Smooth muscle cell (in vitro differentiated cells): ENCODE measurements at regions not wholly inside any gene's neighbourhood (a gene's known extent, or its start where the extent isn't known, plus 50 kb on each side); places are given as distances from the start of the nearest gene placed in this dataset.

Source experiments
- DNase-seq: peaks from one replicate; lab custom pipeline; 2025; ENCODE audit not compliant: unreplicated experiment; lab: John Stamatoyannopoulos, UW
- H2AFZ ChIP-seq: fragments of 200-600 bp; sonication (generic); 2 replicates; pipeline ENCODE4 v1.6.0; 2016; ENCODE audit warnings: antibody characterized with exemption, low read depth, mild to moderate bottlenecking
- H3F3A ChIP-seq: fragments of 200-600 bp; sonication (generic); 2 replicates; pipeline ENCODE4 v1.6.0; 2017; ENCODE audit warnings: antibody characterized with exemption, low read depth
- H3K27ac ChIP-seq: fragments of 200-600 bp; sonication (generic); 2 replicates; pipeline ENCODE4 v1.5.1; 2016; ENCODE audit warnings: low read depth, mild to moderate bottlenecking
- H3K27me3 ChIP-seq: fragments of 200-600 bp; sonication (generic); 2 replicates; pipeline ENCODE4 v1.6.1; 2016; ENCODE audit warnings: low read depth, mild to moderate bottlenecking
- H3K36me3 ChIP-seq: fragments of 200-600 bp; sonication (generic); 2 replicates; pipeline ENCODE4 v1.5.1; 2016; ENCODE audit warnings: low read depth
- H3K4me1 ChIP-seq: fragments of 200-600 bp; sonication (generic); 2 replicates; pipeline ENCODE4 v1.5.1; 2016; ENCODE audit warnings: low read depth
- H3K4me2 ChIP-seq: fragments of 200-600 bp; sonication (generic); 2 replicates; pipeline ENCODE4 v1.6.0; 2016; ENCODE audit warnings: mild to moderate bottlenecking
- H3K4me3 ChIP-seq: fragments of 200-600 bp; sonication (generic); 2 replicates; pipeline ENCODE4 v1.5.1; 2016; ENCODE audit warnings: mild to moderate bottlenecking
- H3K79me2 ChIP-seq: fragments of 200-600 bp; sonication (generic); 2 replicates; pipeline ENCODE4 v1.6.0; 2016; ENCODE audit warnings: low read depth, mild to moderate bottlenecking
- H3K9ac ChIP-seq: fragments of 200-600 bp; sonication (generic); 2 replicates; pipeline ENCODE4 v1.6.0; 2016; ENCODE audit warnings: low read depth
- H3K9me3 ChIP-seq: fragments of 200-600 bp; sonication (generic); replicated peaks from 2 replicates; pipeline ENCODE4 v1.5.1; 2016; ENCODE audit warnings: low read depth
- H4K20me1 ChIP-seq: fragments of 200-600 bp; sonication (generic); 2 replicates; pipeline ENCODE4 v1.6.0; 2016; ENCODE audit warnings: low read depth
- CTCF ChIP-seq: fragments of 200-600 bp; sonication (generic); IDR thresholded peaks from 2 replicates; pipeline ENCODE4 v1.5.1; 2017; ENCODE audit warnings: borderline replicate concordance, mild to moderate bottlenecking, antibody characterized with exemption; ENCODE audit not compliant: insufficient read depth, poor library complexity, severe bottlenecking
- WGBS: methylation state at CpG from one replicate; pipeline ENCODE4 v1.1.7; 2016; ENCODE audit warnings: low lambda C conversion rate; 5-methylcytosine and 5-hydroxymethylcytosine counted together

DNA sequence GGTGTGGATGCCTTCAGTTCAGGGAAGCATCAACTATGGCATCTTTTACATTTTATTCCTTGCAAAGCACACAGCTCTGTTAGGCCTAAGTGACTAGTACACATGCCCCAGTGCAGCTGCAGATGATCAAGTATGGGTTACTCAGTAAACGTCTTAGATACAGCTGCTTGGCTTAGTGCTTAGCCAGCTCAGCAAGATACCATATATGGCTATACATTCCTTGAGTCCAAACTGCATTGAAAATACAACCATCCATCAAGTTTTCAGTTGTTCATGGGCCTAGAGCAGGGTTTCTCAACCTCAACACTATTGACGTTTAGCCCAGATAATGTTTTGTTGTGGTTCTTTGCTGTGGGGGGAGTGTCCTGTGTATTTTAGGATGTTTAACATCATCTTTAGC is 769.9 kb downstream of the TSN start:
- Histone ChIP-seq H2AFZ (no peak overlapping the region), H3K27ac (no peak overlapping the region), H4K20me1 (no peaks in the 10 kb centered on the region), H3K27me3 (no peaks in the 10 kb centered on the region), H3K79me2 (no peaks in the 10 kb centered on the region), H3K36me3 (no peaks in the 10 kb centered on the region), H3K9ac (no peak overlapping the region), H3K4me2 (no peak overlapping the region), H3K9me3 (no peaks in the 10 kb centered on the region), H3K4me1 (peaks cover 4% of the 10 kb centered on the region), H3F3A (no peaks in the 10 kb centered on the region), H3K4me3 (no peak overlapping the region)
- WGBS = 5% methylated on average over 2 of the region's 2 CpGs
- no peak for DNase-seq
- no peak for TF ChIP-seq CTCF

DNA sequence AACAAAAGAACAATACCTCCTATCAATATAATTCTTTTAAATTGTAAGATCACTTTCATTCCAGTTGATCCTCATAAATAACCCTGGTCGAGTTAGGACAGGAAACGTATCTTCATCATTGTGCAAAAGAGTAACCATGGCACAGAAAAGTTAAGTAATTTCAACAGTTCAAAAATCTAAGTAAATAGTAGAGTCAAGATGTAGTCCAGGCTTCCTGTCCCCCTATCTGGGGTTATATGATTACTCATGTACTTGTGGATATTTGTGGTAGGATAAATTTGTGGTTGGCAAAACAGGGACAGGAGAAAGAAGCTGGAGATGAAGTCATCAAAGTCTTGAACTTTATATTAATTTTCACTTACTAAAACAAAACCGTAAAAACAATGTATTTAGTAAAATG is 772.6 kb downstream of the TSN start:
- Histone ChIP-seq H4K20me1 (no peaks in the 10 kb centered on the region), H3K27ac (peak overlapping the region; percentile 89), H3K9me3 (no peaks in the 10 kb centered on the region), H3K4me3 (no peak overlapping the region), H3K4me1 (peaks cover 16% of the 10 kb centered on the region), H3K79me2 (no peaks in the 10 kb centered on the region), H3K36me3 (no peaks in the 10 kb centered on the region), H3K27me3 (no peaks in the 10 kb centered on the region), H2AFZ (no peak overlapping the region), H3K9ac (peak overlapping the region; percentile 50), H3F3A (no peaks in the 10 kb centered on the region), H3K4me2 (peak overlapping the region; percentile 70)
- 26% methylated on average over 3 of the region's 3 CpGs for whole genome bisulfite sequencing
- TF ChIP-seq CTCF = no peak
- no peak for DNase-seq

- Histone ChIP-seq H3K4me1 (peaks cover 16% of the 10 kb centered on the region), H3K9me3 (no peaks in the 10 kb centered on the region), H2AFZ (peak overlapping the region; percentile 68), H3K27me3 (no peaks in the 10 kb centered on the region), H3K36me3 (no peaks in the 10 kb centered on the region), H4K20me1 (no peaks in the 10 kb centered on the region), H3K79me2 (no peaks in the 10 kb centered on the region), H3K4me3 (no peak overlapping the region), H3K9ac (peak overlapping the region; percentile 50), H3K27ac (peak overlapping the region; percentile 89), H3F3A (no peaks in the 10 kb centered on the region), H3K4me2 (peak overlapping the region; percentile 70)
- no peak for DNase-seq
- 77% methylated on average over 11 of the region's 11 CpGs for WGBS
- TF ChIP-seq CTCF = no peak
These were observed 773.7 kb downstream of the TSN start for GRCh38 chr2:122528958-122529705.

GRCh38 chr2:122530814-122531213 is 775.4 kb downstream of the TSN start:
- H3F3A ChIP-seq = no peaks in the 10 kb centered on the region
- no peak overlapping the region for H3K27ac ChIP-seq
- TF ChIP-seq CTCF = no peak
- no peaks in the 10 kb centered on the region for H3K36me3 ChIP-seq
- no peak overlapping the region for H3K4me3 ChIP-seq
- DNase-seq = no peak
- H4K20me1 ChIP-seq = no peaks in the 10 kb centered on the region
- peaks cover 16% of the 10 kb centered on the region for H3K4me1 ChIP-seq
- peak overlapping the region; percentile 27 for H3K4me2 ChIP-seq
- H3K79me2 ChIP-seq = no peaks in the 10 kb centered on the region
- no peaks in the 10 kb centered on the region for H3K27me3 ChIP-seq
- H3K9me3 ChIP-seq = no peaks in the 10 kb centered on the region
- no peak overlapping the region for H2AFZ ChIP-seq
- WGBS = 45% methylated on average over 2 of the region's 2 CpGs
- no peak overlapping the region for H3K9ac ChIP-seq
